HG03159 (cell line): ENCODE measurements at regions not wholly inside any gene's neighbourhood (a gene's known extent, or its start where the extent isn't known, plus 50 kb on each side); places are given as distances from the start of the nearest gene placed in this dataset.
"Not testable (repeated sequence)": the region's sequence is repeated elsewhere in the genome, so short reads cannot be mapped to it uniquely, and the experiment has no call there.

Experiments
- ATAC-seq: cut with Tn5 transposase; IDR thresholded peaks from one replicate; pipeline ENCODE4 v1.9.1; 2021; ENCODE audit warnings: mild to moderate bottlenecking, moderate library complexity; ENCODE audit not compliant: unreplicated experiment

GRCh38 chr9:40909821-40910220 lies 218.7 kb downstream of the FOXD4L6 start:
- ATAC-seq: no peak

DNA sequence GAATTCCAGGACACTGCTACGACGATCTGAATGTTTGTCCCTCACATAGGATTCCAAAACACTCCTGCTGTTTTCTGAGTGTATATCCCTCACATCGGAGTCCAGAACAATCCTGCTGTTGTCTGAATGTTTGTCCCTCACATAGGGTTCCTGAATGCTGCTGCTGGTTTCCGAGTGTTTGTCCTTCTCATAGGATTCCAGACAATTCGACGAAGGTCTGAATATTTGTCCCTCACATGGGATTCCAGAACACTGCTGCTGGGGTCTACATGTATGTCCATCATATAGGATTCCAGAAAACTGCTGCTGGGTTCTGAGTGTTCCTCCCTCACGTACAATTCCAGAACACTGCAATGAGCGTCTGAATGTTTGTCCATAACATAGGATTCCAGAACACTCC lies 219.4 kb downstream of the FOXD4L6 start:
- ATAC-seq: not testable (repeated sequence)

GRCh38 chr9:40907657-40908624 lies 220.5 kb downstream of the FOXD4L6 start:
- no peak for ATAC-seq

DNA sequence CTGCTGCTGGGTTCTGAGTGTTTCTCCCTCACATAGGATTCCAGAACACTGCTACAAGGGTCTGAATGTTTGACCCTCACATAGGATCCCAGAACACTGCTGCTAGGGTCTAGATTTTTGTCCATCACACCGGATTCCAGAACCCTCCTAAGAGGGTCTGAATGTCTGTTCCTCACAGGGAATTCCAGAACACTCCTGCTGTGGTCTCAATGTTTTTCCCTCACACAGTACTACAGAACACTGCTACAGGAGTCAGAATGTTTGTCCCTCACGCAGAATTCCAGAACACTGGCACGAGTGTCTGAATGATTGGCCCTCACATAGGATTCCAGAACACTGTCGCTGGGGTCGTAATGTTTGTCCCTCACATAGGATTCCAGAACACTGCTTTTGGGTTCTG lies 221.6 kb downstream of the FOXD4L6 start:
- not testable (repeated sequence) for ATAC-seq

- ATAC-seq: not testable (repeated sequence)
Observed at GRCh38 chr9:40892315-40892714, 236.2 kb downstream of the FOXD4L6 start.

DNA sequence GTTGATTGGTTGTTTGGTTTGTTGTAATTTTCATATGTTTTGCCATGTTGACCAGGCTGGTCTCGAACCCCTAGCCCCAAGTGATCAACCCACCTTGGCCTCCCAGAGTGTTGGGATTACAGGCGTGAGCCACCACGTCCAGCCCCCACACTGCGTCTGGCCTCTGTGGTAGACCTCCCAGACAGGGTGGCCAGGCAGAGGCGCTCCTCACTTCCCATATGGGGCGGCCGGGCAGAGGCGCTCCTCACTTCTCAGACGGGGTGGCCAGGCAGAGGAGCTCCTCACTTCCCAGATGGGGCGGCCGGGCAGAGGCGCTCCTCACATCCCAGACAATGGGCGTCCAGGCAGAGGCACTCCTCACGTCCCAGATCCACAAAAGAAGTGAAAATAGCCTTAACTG lies 242.6 kb downstream of the FOXD4L6 start:
- not testable (repeated sequence) for ATAC-seq

GRCh38 chr9:40884902-40885490 lies 243.5 kb downstream of the FOXD4L6 start:
- not testable (repeated sequence) for ATAC-seq

DNA sequence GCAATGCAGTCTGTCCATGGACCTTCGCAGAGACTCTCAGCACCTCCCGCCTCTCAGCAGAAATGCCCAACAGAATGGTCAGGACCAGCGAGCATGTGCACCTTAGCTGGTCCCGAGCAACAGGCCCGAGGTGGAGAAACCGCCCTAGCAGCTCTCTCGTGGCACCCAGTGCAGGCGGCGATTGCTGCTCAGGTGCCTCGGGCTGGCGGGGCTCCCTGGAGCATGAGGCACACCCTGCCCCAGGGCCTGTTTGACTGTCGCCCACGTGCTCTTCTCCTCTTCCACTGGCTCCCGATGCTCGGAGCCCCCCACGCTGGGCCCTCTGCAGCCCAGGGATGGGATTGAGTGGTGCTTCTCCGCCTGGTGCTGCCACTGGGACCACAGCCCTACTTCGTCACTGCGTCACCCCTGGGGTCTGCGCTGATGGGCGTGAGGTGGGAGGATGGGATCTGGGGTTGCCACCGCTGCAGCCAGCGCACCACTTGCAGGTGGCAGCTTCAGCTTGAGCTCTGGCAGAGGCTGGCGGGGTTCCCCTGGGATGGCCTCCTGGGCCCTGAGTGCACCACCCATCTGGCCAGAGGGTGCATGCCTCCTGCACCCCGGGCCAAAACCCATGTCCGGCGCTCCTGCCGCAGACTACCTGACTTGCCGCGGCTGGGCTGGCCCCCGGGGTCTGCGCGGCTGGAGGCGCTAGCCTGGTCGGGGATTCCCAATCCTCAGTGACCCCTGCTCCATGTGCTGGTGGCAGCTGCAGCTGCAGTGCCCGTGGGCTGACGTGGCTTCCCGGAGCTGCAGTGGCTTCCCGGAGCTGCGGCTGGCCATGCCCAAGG lies 244.2 kb downstream of the FOXD4L6 start:
- no peak for ATAC-seq

- ATAC-seq: not testable (repeated sequence)
Observed at GRCh38 chr9:40883423-40884071, 244.9 kb downstream of the FOXD4L6 start.

DNA sequence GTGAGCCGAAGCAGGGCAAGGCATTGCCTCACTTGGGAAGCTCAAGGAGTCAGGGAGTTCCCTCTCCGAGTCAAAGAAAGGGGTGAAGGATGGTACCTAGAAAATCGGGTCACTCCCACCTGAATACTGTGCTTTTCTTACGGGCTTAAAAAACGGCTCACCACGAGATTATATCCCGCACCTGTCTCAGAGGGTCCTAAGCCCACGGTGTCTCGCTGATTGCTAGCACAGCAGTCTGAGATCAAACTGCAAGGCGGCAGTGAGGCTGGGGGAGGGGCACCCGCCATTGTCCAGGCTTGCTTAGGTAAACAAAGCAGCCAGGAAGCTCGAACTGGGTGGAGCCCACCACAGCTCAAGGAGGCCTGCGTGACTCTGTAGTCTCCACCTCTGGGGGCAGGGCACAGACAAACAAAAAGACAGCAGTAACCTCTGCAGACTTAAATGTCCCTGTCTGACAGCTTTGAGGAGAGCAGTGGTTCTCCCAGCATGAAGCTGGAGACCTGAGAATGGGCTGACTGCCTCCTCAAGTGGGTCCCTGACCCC lies 254.7 kb downstream of the FOXD4L6 start:
- not testable (repeated sequence) for ATAC-seq

DNA sequence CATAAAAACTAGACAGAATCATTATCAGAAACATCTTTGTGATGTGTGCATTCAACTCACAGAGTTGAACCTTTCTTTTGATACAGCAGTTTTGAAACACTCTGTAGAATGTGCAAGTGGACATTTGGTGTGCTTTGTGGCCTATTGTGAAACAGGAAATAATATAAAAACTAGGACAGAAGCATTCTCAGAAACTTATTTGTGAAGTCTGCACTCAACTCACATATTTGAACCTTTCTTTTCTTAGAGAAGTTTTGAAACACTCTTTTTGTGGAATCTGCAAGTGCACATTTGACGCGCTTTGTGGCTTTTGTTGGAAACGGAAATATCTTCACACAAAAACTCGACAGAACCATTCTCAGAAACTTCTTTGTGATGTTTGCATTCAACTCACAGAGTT lies 260.0 kb downstream of the FOXD4L6 start:
- ATAC-seq: not testable (repeated sequence)
